ENCODE measurements at regions not wholly inside any gene's neighbourhood (a gene's known extent, or its start where the extent isn't known, plus 50 kb on each side); places are given as distances from the start of the nearest gene placed in this dataset.

GRCh38 chr1:98075626-98076025 is 154.8 kb upstream of the DPYD start:
- TF ChIP-seq, protein P1, sequence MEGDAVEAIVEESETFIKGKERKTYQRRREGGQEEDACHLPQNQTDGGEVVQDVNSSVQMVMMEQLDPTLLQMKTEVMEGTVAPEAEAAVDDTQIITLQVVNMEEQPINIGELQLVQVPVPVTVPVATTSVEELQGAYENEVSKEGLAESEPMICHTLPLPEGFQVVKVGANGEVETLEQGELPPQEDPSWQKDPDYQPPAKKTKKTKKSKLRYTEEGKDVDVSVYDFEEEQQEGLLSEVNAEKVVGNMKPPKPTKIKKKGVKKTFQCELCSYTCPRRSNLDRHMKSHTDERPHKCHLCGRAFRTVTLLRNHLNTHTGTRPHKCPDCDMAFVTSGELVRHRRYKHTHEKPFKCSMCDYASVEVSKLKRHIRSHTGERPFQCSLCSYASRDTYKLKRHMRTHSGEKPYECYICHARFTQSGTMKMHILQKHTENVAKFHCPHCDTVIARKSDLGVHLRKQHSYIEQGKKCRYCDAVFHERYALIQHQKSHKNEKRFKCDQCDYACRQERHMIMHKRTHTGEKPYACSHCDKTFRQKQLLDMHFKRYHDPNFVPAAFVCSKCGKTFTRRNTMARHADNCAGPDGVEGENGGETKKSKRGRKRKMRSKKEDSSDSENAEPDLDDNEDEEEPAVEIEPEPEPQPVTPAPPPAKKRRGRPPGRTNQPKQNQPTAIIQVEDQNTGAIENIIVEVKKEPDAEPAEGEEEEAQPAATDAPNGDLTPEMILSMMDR (IDR thresholded peaks at IDR 0.05) = no peak
- TF ChIP-seq POLR2A (IDR thresholded peaks at IDR 0.05) = no peak

Measured in body of pancreas (tissue), 4 donors.